OCI-LY3 (cell line): ENCODE measurements at regions not wholly inside any gene's neighbourhood (a gene's known extent, or its start where the extent isn't known, plus 50 kb on each side); places are given as distances from the start of the nearest gene placed in this dataset.

ENCODE experiments used
- EZH2phosphoT487 ChIP-seq: fragments of 200-600 bp; shearing (Covaris generic); IDR thresholded peaks from 2 replicates; pipeline ENCODE4 v1.6.1; 2018; ENCODE audit warnings: antibody characterized with exemption, mixed run types, low read depth
- TF ChIP-seq, protein P1 (sequence below): fragments of 200-600, 300-600 bp; sonication (generic); IDR thresholded peaks from 2 replicates; pipeline ENCODE4 v1.5.1; 2014; ENCODE audit warnings: antibody characterized with exemption, low read length, low read depth

DNA sequence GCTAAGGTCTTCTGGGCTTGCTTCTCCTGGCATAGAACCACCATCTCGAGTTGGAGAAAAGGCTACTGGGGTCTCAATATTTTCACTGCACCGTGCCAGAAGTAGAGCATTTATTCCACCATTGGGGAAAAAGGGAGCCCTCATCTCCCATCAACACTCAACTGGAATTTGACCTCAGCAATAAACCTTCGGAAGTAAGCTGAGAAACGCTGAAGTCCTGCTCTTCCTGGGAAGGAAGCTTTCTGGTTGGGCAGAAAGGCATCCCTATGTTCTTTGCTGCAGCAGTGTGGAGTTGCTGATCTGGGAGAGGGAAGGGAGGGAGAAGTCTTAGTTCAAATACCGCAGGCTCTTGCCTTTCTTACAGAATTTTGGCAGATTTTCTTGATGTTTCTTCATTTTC, 368.8 kb downstream of the NUP35 start:
- TF ChIP-seq, protein P1, sequence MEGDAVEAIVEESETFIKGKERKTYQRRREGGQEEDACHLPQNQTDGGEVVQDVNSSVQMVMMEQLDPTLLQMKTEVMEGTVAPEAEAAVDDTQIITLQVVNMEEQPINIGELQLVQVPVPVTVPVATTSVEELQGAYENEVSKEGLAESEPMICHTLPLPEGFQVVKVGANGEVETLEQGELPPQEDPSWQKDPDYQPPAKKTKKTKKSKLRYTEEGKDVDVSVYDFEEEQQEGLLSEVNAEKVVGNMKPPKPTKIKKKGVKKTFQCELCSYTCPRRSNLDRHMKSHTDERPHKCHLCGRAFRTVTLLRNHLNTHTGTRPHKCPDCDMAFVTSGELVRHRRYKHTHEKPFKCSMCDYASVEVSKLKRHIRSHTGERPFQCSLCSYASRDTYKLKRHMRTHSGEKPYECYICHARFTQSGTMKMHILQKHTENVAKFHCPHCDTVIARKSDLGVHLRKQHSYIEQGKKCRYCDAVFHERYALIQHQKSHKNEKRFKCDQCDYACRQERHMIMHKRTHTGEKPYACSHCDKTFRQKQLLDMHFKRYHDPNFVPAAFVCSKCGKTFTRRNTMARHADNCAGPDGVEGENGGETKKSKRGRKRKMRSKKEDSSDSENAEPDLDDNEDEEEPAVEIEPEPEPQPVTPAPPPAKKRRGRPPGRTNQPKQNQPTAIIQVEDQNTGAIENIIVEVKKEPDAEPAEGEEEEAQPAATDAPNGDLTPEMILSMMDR: no peak
- no peak for TF ChIP-seq EZH2phosphoT487
